SU-DHL-6 (cell line): ENCODE measurements at regions not wholly inside any gene's neighbourhood (a gene's known extent, or its start where the extent isn't known, plus 50 kb on each side); places are given as distances from the start of the nearest gene placed in this dataset.
"Not testable (repeated sequence)": the region's sequence is repeated elsewhere in the genome, so short reads cannot be mapped to it uniquely, and the experiment has no call there.

ENCODE experiments used
- EZH2phosphoT487 ChIP-seq: fragments of 200-600 bp; sonication (generic), shearing (Covaris generic); conservative IDR thresholded peaks from 2 replicates; pipeline ENCODE4 v1.6.1; 2018; ENCODE audit warnings: mild to moderate bottlenecking, antibody characterized with exemption, low read length, moderate library complexity, mixed read lengths
- TF ChIP-seq, protein P1 (sequence below): fragments of 200-600 bp; sonication (generic); IDR thresholded peaks from one replicate; pipeline ENCODE4 v1.5.1; 2017; ENCODE audit warnings: antibody characterized with exemption, mild to moderate bottlenecking, low read length, moderate library complexity; ENCODE audit not compliant: insufficient read depth, poor library complexity, severe bottlenecking

- TF ChIP-seq, protein P1, sequence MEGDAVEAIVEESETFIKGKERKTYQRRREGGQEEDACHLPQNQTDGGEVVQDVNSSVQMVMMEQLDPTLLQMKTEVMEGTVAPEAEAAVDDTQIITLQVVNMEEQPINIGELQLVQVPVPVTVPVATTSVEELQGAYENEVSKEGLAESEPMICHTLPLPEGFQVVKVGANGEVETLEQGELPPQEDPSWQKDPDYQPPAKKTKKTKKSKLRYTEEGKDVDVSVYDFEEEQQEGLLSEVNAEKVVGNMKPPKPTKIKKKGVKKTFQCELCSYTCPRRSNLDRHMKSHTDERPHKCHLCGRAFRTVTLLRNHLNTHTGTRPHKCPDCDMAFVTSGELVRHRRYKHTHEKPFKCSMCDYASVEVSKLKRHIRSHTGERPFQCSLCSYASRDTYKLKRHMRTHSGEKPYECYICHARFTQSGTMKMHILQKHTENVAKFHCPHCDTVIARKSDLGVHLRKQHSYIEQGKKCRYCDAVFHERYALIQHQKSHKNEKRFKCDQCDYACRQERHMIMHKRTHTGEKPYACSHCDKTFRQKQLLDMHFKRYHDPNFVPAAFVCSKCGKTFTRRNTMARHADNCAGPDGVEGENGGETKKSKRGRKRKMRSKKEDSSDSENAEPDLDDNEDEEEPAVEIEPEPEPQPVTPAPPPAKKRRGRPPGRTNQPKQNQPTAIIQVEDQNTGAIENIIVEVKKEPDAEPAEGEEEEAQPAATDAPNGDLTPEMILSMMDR: not testable (repeated sequence)
- TF ChIP-seq EZH2phosphoT487: not testable (repeated sequence)
These were observed 70.9 kb upstream of the GOLGA6L4 start for GRCh38 chr15:84164423-84165292.
